Osteoblast (primary cell): ENCODE measurements at regions not wholly inside any gene's neighbourhood (a gene's known extent, or its start where the extent isn't known, plus 50 kb on each side); places are given as distances from the start of the nearest gene placed in this dataset.

Source experiments
- DNase-seq: peaks from one replicate; pipeline ENCODE4 v3.0.0; 2011; ENCODE audit warnings: low spot score, mixed read lengths; ENCODE audit not compliant: insufficient read length; ENCODE audit errors: missing footprints
- H2AFZ ChIP-seq: 2 replicates; pipeline ENCODE4 v1.6.0; 2011; ENCODE audit warnings: mild to moderate bottlenecking, low read length
- H3K27ac ChIP-seq: 2 replicates; pipeline ENCODE4 v1.5.1; 2011; ENCODE audit warnings: mild to moderate bottlenecking, low read depth, low read length, moderate library complexity
- H3K27me3 ChIP-seq: 2 replicates; pipeline ENCODE4 v1.6.0; 2012; ENCODE audit warnings: mild to moderate bottlenecking, control low read depth, inconsistent platforms, low read length, moderate library complexity; ENCODE audit not compliant: insufficient read depth
- H3K36me3 ChIP-seq: 2 replicates; pipeline ENCODE4 v1.5.1; 2011; ENCODE audit warnings: mild to moderate bottlenecking, low read length, control low read depth, moderate library complexity; ENCODE audit not compliant: insufficient read depth
- H3K4me1 ChIP-seq: 2 replicates; pipeline ENCODE4 v1.5.1; 2011; ENCODE audit warnings: mild to moderate bottlenecking, low read length, control low read depth, moderate library complexity; ENCODE audit not compliant: insufficient read depth
- H3K4me2 ChIP-seq: 2 replicates; pipeline ENCODE4 v1.6.0; 2011; ENCODE audit warnings: mild to moderate bottlenecking, low read length; ENCODE audit not compliant: insufficient read depth
- H3K4me3 ChIP-seq: fragments of 200-600 bp; sonication (generic); 3 replicates; pipeline ENCODE4 v1.5.1; 2012; ENCODE audit warnings: mild to moderate bottlenecking, low read length, inconsistent platforms; ENCODE audit not compliant: insufficient read depth
- H3K79me2 ChIP-seq: 2 replicates; pipeline ENCODE4 v1.6.0; 2012; ENCODE audit warnings: mild to moderate bottlenecking, low read length, control low read depth, inconsistent platforms; ENCODE audit not compliant: insufficient read depth
- H3K9me3 ChIP-seq: 2 replicates; pipeline ENCODE4 v1.5.1; 2011; ENCODE audit warnings: low read depth, low read length, control low read depth
- H4K20me1 ChIP-seq: 2 replicates; pipeline ENCODE4 v1.6.0; 2012; ENCODE audit warnings: mild to moderate bottlenecking, low read length, control low read depth; ENCODE audit not compliant: insufficient read depth
- CTCF ChIP-seq: IDR thresholded peaks from 2 replicates; pipeline ENCODE4 v1.5.1; 2011; ENCODE audit warnings: mild to moderate bottlenecking, low read depth, low read length, moderate library complexity; ENCODE audit errors: extremely low read depth

GRCh38 chr2:16881122-16881521 is 215.5 kb upstream of the CYRIA start:
- H3K27me3 ChIP-seq, result no peaks in the 10 kb centered on the region
- no peak overlapping the region for H3K4me2 ChIP-seq
- H2AFZ ChIP-seq, result no peak overlapping the region
- H3K79me2 ChIP-seq, result no peaks in the 10 kb centered on the region
- no peaks in the 10 kb centered on the region for H3K36me3 ChIP-seq
- no peaks in the 10 kb centered on the region for H4K20me1 ChIP-seq
- no peaks in the 10 kb centered on the region for H3K4me1 ChIP-seq
- TF ChIP-seq CTCF, result no peak
- no peak overlapping the region for H3K4me3 ChIP-seq
- H3K27ac ChIP-seq, result no peak overlapping the region
- peaks cover 2% of the 10 kb centered on the region for H3K9me3 ChIP-seq
- no peak for DNase-seq

- Histone ChIP-seq H2AFZ (no peak overlapping the region), H3K4me2 (no peak overlapping the region), H3K27ac (no peak overlapping the region), H3K79me2 (no peaks in the 10 kb centered on the region), H3K4me1 (no peaks in the 10 kb centered on the region), H3K4me3 (no peak overlapping the region), H4K20me1 (no peaks in the 10 kb centered on the region), H3K9me3 (no peaks in the 10 kb centered on the region), H3K36me3 (no peaks in the 10 kb centered on the region), H3K27me3 (no peaks in the 10 kb centered on the region)
- no peak for DNase-seq
- no peak for TF ChIP-seq CTCF
Observed at GRCh38 chr2:16871411-16871810, 205.8 kb upstream of the CYRIA start.

GRCh38 chr2:16870491-16871076 is 204.9 kb upstream of the CYRIA start:
- Histone ChIP-seq H3K79me2 (no peaks in the 10 kb centered on the region), H3K4me1 (no peaks in the 10 kb centered on the region), H3K27ac (no peak overlapping the region), H4K20me1 (no peaks in the 10 kb centered on the region), H3K4me3 (no peak overlapping the region), H3K4me2 (no peak overlapping the region), H3K36me3 (no peaks in the 10 kb centered on the region), H2AFZ (no peak overlapping the region), H3K27me3 (no peaks in the 10 kb centered on the region), H3K9me3 (no peaks in the 10 kb centered on the region)
- no peak for TF ChIP-seq CTCF
- DNase-seq, result no peak

GRCh38 chr2:16869711-16870110 is 204.1 kb upstream of the CYRIA start:
- Histone ChIP-seq H3K4me1 (no peaks in the 10 kb centered on the region), H3K4me3 (no peak overlapping the region), H3K9me3 (no peaks in the 10 kb centered on the region), H3K4me2 (no peak overlapping the region), H3K27ac (no peak overlapping the region), H3K27me3 (no peaks in the 10 kb centered on the region), H4K20me1 (no peaks in the 10 kb centered on the region), H2AFZ (no peak overlapping the region), H3K79me2 (no peaks in the 10 kb centered on the region), H3K36me3 (no peaks in the 10 kb centered on the region)
- no peak for DNase-seq
- TF ChIP-seq CTCF, result no peak
